ENCODE measurements at regions not wholly inside any gene's neighbourhood (a gene's known extent, or its start where the extent isn't known, plus 50 kb on each side); places are given as distances from the start of the nearest gene placed in this dataset.

DNA sequence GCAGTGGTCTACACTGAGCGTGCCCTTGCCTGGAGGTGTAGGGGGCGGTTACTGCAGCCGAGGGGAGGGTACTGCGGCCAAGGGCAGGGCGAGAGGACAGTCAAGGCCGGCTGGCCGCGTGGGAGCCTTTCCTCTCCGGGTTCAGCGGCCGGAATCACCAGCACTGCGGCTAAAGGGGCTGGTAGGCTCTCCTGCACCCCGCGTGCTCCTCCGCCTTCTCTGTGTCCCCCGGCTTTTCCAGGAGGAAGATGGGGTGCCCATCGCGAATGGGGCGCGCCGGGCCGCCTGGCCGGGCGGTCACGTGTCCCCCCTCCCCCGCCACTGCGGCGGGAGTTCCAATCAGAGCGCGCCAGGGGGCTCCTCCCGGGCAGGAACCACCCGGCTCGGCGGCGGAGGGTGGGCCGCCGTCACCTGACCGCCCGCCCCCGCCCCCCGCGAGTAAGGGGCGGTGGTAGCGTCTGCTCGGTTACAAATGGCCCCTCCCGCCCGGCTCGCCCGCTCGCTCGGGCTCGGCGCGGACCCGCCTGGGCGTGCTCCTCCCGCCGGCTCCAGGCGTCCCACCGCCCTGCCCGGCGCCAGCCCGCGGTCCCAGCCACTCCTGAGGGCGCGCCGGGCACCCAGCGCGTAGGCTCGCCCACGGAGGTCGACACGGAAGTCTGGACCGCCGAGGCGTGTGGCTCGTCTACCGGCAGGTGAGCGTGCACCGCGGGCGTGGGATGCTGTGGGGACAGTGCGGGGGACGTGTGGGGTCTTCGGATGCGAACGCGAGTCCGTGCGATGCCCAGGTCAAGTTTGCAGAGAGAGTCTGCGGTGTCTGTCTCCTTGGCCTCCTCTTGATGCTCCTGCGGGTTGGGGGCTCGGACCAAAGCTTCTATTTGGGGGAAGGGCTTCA, 242.6 kb upstream of the TOPAZ1 start (continued):
- TF ChIP-seq, protein P1, sequence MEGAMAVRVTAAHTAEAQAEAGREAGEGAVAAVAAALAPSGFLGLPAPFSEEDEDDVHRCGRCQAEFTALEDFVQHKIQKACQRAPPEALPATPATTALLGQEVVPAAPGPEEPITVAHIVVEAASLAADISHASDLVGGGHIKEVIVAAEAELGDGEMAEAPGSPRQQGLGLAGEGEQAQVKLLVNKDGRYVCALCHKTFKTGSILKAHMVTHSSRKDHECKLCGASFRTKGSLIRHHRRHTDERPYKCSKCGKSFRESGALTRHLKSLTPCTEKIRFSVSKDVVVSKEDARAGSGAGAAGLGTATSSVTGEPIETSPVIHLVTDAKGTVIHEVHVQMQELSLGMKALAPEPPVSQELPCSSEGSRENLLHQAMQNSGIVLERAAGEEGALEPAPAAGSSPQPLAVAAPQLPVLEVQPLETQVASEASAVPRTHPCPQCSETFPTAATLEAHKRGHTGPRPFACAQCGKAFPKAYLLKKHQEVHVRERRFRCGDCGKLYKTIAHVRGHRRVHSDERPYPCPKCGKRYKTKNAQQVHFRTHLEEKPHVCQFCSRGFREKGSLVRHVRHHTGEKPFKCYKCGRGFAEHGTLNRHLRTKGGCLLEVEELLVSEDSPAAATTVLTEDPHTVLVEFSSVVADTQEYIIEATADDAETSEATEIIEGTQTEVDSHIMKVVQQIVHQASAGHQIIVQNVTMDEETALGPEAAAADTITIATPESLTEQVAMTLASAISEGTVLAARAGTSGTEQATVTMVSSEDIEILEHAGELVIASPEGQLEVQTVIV (IDR thresholded peaks at IDR 0.05; ENCODE audit: borderline replicate concordance, partially characterized antibody) = no peak

DNA sequence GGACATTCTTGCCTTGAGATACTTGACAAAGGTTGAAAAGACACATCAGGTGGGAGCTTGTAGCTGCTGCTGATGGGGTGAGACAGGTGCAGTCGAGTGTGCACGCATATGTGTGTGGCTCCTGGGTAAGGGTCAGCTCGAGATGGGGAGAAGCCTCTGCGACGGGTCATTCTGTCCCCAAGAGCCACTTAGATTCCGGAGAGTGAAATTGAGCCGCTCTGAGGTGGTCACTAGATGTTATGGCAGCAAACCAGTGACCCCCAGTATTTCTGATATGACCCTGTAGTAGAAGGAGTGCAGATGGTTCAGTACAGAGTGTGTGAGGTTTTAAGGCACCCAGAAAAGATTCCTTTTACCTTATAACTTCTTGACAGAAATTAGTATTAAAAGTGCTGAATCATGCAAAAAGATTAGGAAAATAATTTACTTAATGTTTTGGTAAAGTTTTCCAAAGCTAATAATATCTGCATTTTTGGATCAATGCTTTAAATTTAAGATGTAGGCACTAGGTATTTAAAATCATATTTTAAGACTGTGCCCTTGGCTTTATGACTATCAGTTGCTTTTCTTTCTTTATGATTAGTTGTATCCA, 241.9 kb upstream of the TOPAZ1 start:
- POLR2A ChIA-PET = interaction anchor here (1.5 to 2.5 kb wide), 3 partner anchors 36 to 106 kb away, joined by 4 to 10 read pairs (median 4); no protein-coding TSS in a partner anchor
- no TSS peak for BruUV-seq (replicated peaks)
- Histone ChIP-seq H3K36me3 (ENCODE audit: control insufficient read depth in 2 of 2, insufficient read depth in 2 of 2, low read length in 1 of 2) (no peaks in the 10 kb centered on the region), H4K20me1 (ENCODE audit: control insufficient read depth, insufficient read depth) (no peaks in the 10 kb centered on the region), H3K4me3 (peak overlapping the region; percentile 83), H3K9me3 (replicated peaks; ENCODE audit: control insufficient read depth, insufficient read depth, low read length) (no peaks in the 10 kb centered on the region), H3K4me1 (ENCODE audit: control insufficient read depth, insufficient read depth, low read length) (peaks cover 11% of the 10 kb centered on the region), H3K9ac (ENCODE audit: control insufficient read depth, insufficient read depth, low read length) (peak overlapping the region; percentile 24; the same call in 1 of the 2 replicates), H3K79me2 (ENCODE audit: control insufficient read depth, insufficient read depth, low read length) (peaks cover 53% of the 10 kb centered on the region), H3K4me2 (ENCODE audit: control insufficient read depth, insufficient read depth) (peak overlapping the region; percentile 95), H3K27me3 (replicated peaks in 1 of 2; ENCODE audit: control insufficient read depth in 2 of 2, insufficient read depth in 2 of 2, low read length in 1 of 2) (peaks cover 14 to 16% of the 10 kb centered on the region in 2 experiments), H2AFZ (ENCODE audit: control insufficient read depth, low read depth, low read length) (peak overlapping the region; percentile 70; the same call in 1 of the 2 replicates), H3K27ac (ENCODE audit: control insufficient read depth, insufficient read depth) (no peak overlapping the region)
- SMC1A ChIA-PET (ENCODE audit: uncharacterized antibody, unreplicated experiment) = interaction anchor here (0.9 to 8.5 kb wide), 8 partner anchors 19 to 114 kb away, joined by 3 to 87 read pairs (median 8); no protein-coding TSS in a partner anchor
- DNase-seq (ENCODE audit: low read depth, low spot score) (no peak), FAIRE-seq (no peak), ATAC-seq (no peak)
- intact Hi-C loops (cut with micrococcal nuclease; ENCODE audit: unreplicated experiment) = loop anchor here (2.0 to 10.0 kb wide), 3 partner anchors 47 to 235 kb away; no protein-coding TSS in a partner anchor
- WGBS (ENCODE audit: insufficient coverage, insufficient replicate concordance, low lambda C conversion rate, missing lambda C conversion rate) = 14% methylated on average over 7 of the region's 7 CpGs
- CTCF ChIA-PET = interaction anchor here (0.6 to 6.4 kb wide), 5 partner anchors 9 to 114 kb away, joined by 3 to 47 read pairs (median 3); no protein-coding TSS in a partner anchor
- RAD21 ChIA-PET (ENCODE audit: unreplicated experiment) = interaction anchor here (0.8 to 5.9 kb wide), 5 partner anchors 20 to 104 kb away, joined by 3 to 34 read pairs (median 13); no protein-coding TSS in a partner anchor
- in situ Hi-C loops (cut with MboI) = loop anchor here (10.0 kb wide), 1 partner anchor 195 kb away; no protein-coding TSS in a partner anchor
- no peak for TF ChIP-seq MYC (IDR thresholded peaks at IDR 0.05; ENCODE audit: insufficient read depth, insufficient read length, insufficient replicate concordance, low read length, severe bottlenecking)
- TF ChIP-seq, protein P2, sequence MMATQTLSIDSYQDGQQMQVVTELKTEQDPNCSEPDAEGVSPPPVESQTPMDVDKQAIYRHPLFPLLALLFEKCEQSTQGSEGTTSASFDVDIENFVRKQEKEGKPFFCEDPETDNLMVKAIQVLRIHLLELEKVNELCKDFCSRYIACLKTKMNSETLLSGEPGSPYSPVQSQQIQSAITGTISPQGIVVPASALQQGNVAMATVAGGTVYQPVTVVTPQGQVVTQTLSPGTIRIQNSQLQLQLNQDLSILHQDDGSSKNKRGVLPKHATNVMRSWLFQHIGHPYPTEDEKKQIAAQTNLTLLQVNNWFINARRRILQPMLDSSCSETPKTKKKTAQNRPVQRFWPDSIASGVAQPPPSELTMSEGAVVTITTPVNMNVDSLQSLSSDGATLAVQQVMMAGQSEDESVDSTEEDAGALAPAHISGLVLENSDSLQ (IDR thresholded peaks at IDR 0.05) = no peak
- no peak for TF ChIP-seq MEF2B (IDR thresholded peaks at IDR 0.05; ENCODE audit: partially characterized antibody, poor library complexity, severe bottlenecking)
- no peak for TF ChIP-seq MTA2 (IDR thresholded peaks at IDR 0.05; ENCODE audit: low read depth)
- TF ChIP-seq STAT1 (conservative IDR thresholded peaks at IDR 0.05) = no peak
- no peak for TF ChIP-seq MTA3 (IDR thresholded peaks at IDR 0.05; ENCODE audit: borderline replicate concordance, low read length)
- TF ChIP-seq, protein P3, sequence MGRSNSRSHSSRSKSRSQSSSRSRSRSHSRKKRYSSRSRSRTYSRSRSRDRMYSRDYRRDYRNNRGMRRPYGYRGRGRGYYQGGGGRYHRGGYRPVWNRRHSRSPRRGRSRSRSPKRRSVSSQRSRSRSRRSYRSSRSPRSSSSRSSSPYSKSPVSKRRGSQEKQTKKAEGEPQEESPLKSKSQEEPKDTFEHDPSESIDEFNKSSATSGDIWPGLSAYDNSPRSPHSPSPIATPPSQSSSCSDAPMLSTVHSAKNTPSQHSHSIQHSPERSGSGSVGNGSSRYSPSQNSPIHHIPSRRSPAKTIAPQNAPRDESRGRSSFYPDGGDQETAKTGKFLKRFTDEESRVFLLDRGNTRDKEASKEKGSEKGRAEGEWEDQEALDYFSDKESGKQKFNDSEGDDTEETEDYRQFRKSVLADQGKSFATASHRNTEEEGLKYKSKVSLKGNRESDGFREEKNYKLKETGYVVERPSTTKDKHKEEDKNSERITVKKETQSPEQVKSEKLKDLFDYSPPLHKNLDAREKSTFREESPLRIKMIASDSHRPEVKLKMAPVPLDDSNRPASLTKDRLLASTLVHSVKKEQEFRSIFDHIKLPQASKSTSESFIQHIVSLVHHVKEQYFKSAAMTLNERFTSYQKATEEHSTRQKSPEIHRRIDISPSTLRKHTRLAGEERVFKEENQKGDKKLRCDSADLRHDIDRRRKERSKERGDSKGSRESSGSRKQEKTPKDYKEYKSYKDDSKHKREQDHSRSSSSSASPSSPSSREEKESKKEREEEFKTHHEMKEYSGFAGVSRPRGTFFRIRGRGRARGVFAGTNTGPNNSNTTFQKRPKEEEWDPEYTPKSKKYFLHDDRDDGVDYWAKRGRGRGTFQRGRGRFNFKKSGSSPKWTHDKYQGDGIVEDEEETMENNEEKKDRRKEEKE (IDR thresholded peaks at IDR 0.05) = no peak
- no peak for TF ChIP-seq CREM (IDR thresholded peaks at IDR 0.05; ENCODE audit: low read depth)
- no peak for TF ChIP-seq ZNF274 (IDR thresholded peaks at IDR 0.05; ENCODE audit: insufficient read depth, insufficient read length)
- TF ChIP-seq, protein P4, sequence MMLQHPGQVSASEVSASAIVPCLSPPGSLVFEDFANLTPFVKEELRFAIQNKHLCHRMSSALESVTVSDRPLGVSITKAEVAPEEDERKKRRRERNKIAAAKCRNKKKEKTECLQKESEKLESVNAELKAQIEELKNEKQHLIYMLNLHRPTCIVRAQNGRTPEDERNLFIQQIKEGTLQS (IDR thresholded peaks at IDR 0.05; ENCODE audit: borderline replicate concordance, extremely low read depth, low read depth, low read length) = no peak
- TF ChIP-seq MYB (IDR thresholded peaks at IDR 0.05; ENCODE audit: borderline replicate concordance, low read depth, low read length) = no peak
